Activated T-helper 17 cell treated with anti-CD3 and anti-CD28 coated beads, Interleukin-2, amount 50 U/mL, for 72 hours (primary cell): ENCODE measurements at regions not wholly inside any gene's neighbourhood (a gene's known extent, or its start where the extent isn't known, plus 50 kb on each side); places are given as distances from the start of the nearest gene placed in this dataset.

Experiments
- ATAC-seq: fragments of 150-1000 bp; cut with Tn5 transposase; replicated peaks from 2 replicates; pipeline ENCODE4 v1.10.0; 2021; ENCODE audit warnings: mild to moderate bottlenecking, moderate library complexity
- H3K27ac Mint-ChIP-seq: one replicate; pipeline ENCODE4 v1.8.0; 2022; ENCODE audit warnings: mixed read lengths
- H3K27me3 Mint-ChIP-seq: one replicate; pipeline ENCODE4 v1.8.0; 2022; ENCODE audit warnings: mixed read lengths
- H3K36me3 Mint-ChIP-seq: one replicate; pipeline ENCODE4 v1.8.0; 2022; ENCODE audit warnings: low read depth, mild to moderate bottlenecking, mixed read lengths
- H3K4me1 Mint-ChIP-seq: one replicate; pipeline ENCODE4 v1.8.0; 2022; ENCODE audit warnings: mixed read lengths
- H3K4me3 Mint-ChIP-seq: one replicate; pipeline ENCODE4 v1.8.0; 2022; ENCODE audit warnings: mild to moderate bottlenecking, mixed read lengths
- H3K9me3 Mint-ChIP-seq: one replicate; pipeline ENCODE4 v1.8.0; 2022; ENCODE audit warnings: mixed read lengths

GRCh38 chr10:130809181-130809580 lies 502.3 kb downstream of the TCERG1L start:
- no peaks in the 10 kb centered on the region for H3K9me3 Mint-ChIP-seq
- no peak for ATAC-seq
- no peaks in the 10 kb centered on the region for H3K27me3 Mint-ChIP-seq
- no peak overlapping the region for H3K4me3 Mint-ChIP-seq
- H3K36me3 Mint-ChIP-seq, result no peaks in the 10 kb centered on the region
- no peak overlapping the region for H3K27ac Mint-ChIP-seq
- H3K4me1 Mint-ChIP-seq, result no peaks in the 10 kb centered on the region

- no peak for ATAC-seq
- H3K27ac Mint-ChIP-seq, result no peak overlapping the region
Measured at GRCh38 chr10:130809761-130810515, 501.6 kb downstream of the TCERG1L start.

GRCh38 chr10:130810856-130811255 lies 500.7 kb downstream of the TCERG1L start:
- ATAC-seq, result no peak
- H3K27me3 Mint-ChIP-seq, result no peaks in the 10 kb centered on the region
- H3K4me1 Mint-ChIP-seq, result no peaks in the 10 kb centered on the region
- no peaks in the 10 kb centered on the region for H3K36me3 Mint-ChIP-seq
- no peak overlapping the region for H3K4me3 Mint-ChIP-seq
- peaks cover 4% of the 10 kb centered on the region for H3K9me3 Mint-ChIP-seq
- H3K27ac Mint-ChIP-seq, result no peak overlapping the region

More at GRCh38 chr10:130809761-130810515, 501.6 kb downstream of the TCERG1L start:
- Mint-ChIP-seq H3K9me3 (peaks cover 4% of the 10 kb centered on the region), H3K4me1 (no peaks in the 10 kb centered on the region), H3K4me3 (no peak overlapping the region), H3K36me3 (no peaks in the 10 kb centered on the region), H3K27me3 (no peaks in the 10 kb centered on the region)

- ATAC-seq, result no peak
- Mint-ChIP-seq H3K27me3 (no peaks in the 10 kb centered on the region), H3K27ac (no peak overlapping the region), H3K36me3 (no peaks in the 10 kb centered on the region), H3K4me3 (no peak overlapping the region), H3K4me1 (no peaks in the 10 kb centered on the region), H3K9me3 (peaks cover 4% of the 10 kb centered on the region)
Measured at GRCh38 chr10:130812381-130813148, 499.0 kb downstream of the TCERG1L start.

- Mint-ChIP-seq H3K9me3 (peaks cover 10% of the 10 kb centered on the region), H3K27ac (no peak overlapping the region), H3K4me3 (no peak overlapping the region), H3K27me3 (no peaks in the 10 kb centered on the region), H3K4me1 (no peaks in the 10 kb centered on the region), H3K36me3 (no peaks in the 10 kb centered on the region)
- no peak for ATAC-seq
Measured at GRCh38 chr10:130814610-130815009, 496.9 kb downstream of the TCERG1L start.

- no peak for ATAC-seq
- Mint-ChIP-seq H3K4me1 (no peaks in the 10 kb centered on the region), H3K36me3 (no peaks in the 10 kb centered on the region), H3K4me3 (no peak overlapping the region), H3K27ac (no peak overlapping the region), H3K27me3 (no peaks in the 10 kb centered on the region), H3K9me3 (peaks cover 10% of the 10 kb centered on the region)
Measured at GRCh38 chr10:130816116-130816901, 495.2 kb downstream of the TCERG1L start.

- H3K4me3 Mint-ChIP-seq, result no peak overlapping the region
Measured at GRCh38 chr10:130817046-130817624, 494.4 kb downstream of the TCERG1L start.

GRCh38 chr10:130817674-130818073 lies 493.8 kb downstream of the TCERG1L start:
- ATAC-seq, result no peak
- Mint-ChIP-seq H3K27me3 (no peaks in the 10 kb centered on the region), H3K4me1 (no peaks in the 10 kb centered on the region), H3K9me3 (peaks cover 10% of the 10 kb centered on the region), H3K4me3 (no peak overlapping the region), H3K27ac (no peak overlapping the region), H3K36me3 (no peaks in the 10 kb centered on the region)

More at GRCh38 chr10:130817046-130817624, 494.4 kb downstream of the TCERG1L start:
- H3K4me1 Mint-ChIP-seq, result no peaks in the 10 kb centered on the region
- no peaks in the 10 kb centered on the region for H3K36me3 Mint-ChIP-seq
- ATAC-seq, result no peak
- H3K27me3 Mint-ChIP-seq, result no peaks in the 10 kb centered on the region
- no peak overlapping the region for H3K27ac Mint-ChIP-seq
- H3K9me3 Mint-ChIP-seq, result peaks cover 10% of the 10 kb centered on the region

- no peak overlapping the region for H3K27ac Mint-ChIP-seq
- no peaks in the 10 kb centered on the region for H3K4me1 Mint-ChIP-seq
- no peak overlapping the region for H3K4me3 Mint-ChIP-seq
- no peaks in the 10 kb centered on the region for H3K36me3 Mint-ChIP-seq
- peaks cover 11% of the 10 kb centered on the region for H3K9me3 Mint-ChIP-seq
- no peak for ATAC-seq
- no peaks in the 10 kb centered on the region for H3K27me3 Mint-ChIP-seq
Measured at GRCh38 chr10:130820880-130821482, 490.5 kb downstream of the TCERG1L start.

- no peak for ATAC-seq
- Mint-ChIP-seq H3K27me3 (no peaks in the 10 kb centered on the region), H3K4me3 (no peak overlapping the region), H3K36me3 (no peaks in the 10 kb centered on the region), H3K9me3 (peaks cover 10% of the 10 kb centered on the region), H3K27ac (no peak overlapping the region), H3K4me1 (no peaks in the 10 kb centered on the region)
Measured at GRCh38 chr10:130824230-130825014, 487.1 kb downstream of the TCERG1L start.

- H3K4me3 Mint-ChIP-seq, result no peak overlapping the region
- H3K27me3 Mint-ChIP-seq, result peaks cover 2% of the 10 kb centered on the region
- H3K9me3 Mint-ChIP-seq, result peaks cover 1% of the 10 kb centered on the region
- H3K27ac Mint-ChIP-seq, result no peak overlapping the region
- ATAC-seq, result no peak
- no peaks in the 10 kb centered on the region for H3K4me1 Mint-ChIP-seq
- no peaks in the 10 kb centered on the region for H3K36me3 Mint-ChIP-seq
Measured at GRCh38 chr10:130833596-130833995, 477.9 kb downstream of the TCERG1L start.

GRCh38 chr10:130834170-130834569 lies 477.4 kb downstream of the TCERG1L start:
- H3K36me3 Mint-ChIP-seq, result no peaks in the 10 kb centered on the region
- H3K4me3 Mint-ChIP-seq, result no peak overlapping the region
- ATAC-seq, result no peak

GRCh38 chr10:130834573-130834972 lies 476.9 kb downstream of the TCERG1L start:
- Mint-ChIP-seq H3K36me3 (no peaks in the 10 kb centered on the region), H3K9me3 (peaks cover 4% of the 10 kb centered on the region), H3K27ac (no peak overlapping the region), H3K4me3 (no peak overlapping the region), H3K4me1 (no peaks in the 10 kb centered on the region), H3K27me3 (peaks cover 4% of the 10 kb centered on the region)
- ATAC-seq, result no peak

More at GRCh38 chr10:130834170-130834569, 477.4 kb downstream of the TCERG1L start:
- H3K27me3 Mint-ChIP-seq, result peaks cover 4% of the 10 kb centered on the region
- H3K9me3 Mint-ChIP-seq, result peaks cover 4% of the 10 kb centered on the region
- H3K4me1 Mint-ChIP-seq, result no peaks in the 10 kb centered on the region
- no peak overlapping the region for H3K27ac Mint-ChIP-seq
